ENCODE measurements at regions not wholly inside any gene's neighbourhood (a gene's known extent, or its start where the extent isn't known, plus 50 kb on each side); places are given as distances from the start of the nearest gene placed in this dataset.

- DNase-seq (ENCODE audit: low read depth in 4 of 4, low spot score in 1 of 4), result no peak
These were observed 544.6 kb upstream of the BTBD3 start for GRCh38 chr20:11372876-11373790.

DNA sequence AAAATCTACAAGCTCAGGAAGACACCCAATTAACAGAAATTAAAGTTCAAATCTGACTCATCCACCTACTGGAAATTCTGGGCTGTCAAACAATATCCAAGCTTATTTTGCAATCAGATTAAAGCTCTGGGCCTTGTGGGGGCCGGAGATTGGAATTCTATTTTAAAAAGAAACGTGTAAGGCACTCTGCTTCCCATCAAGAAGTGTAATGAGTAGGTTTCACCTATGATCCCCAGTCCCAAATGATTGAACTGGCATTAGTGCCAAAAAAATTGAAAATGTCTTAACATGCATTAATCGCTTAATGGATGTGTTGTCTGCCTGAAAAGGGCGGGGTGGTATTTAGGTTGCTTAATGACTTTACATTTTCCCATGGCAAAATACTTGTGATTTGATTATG is 542.4 kb upstream of the BTBD3 start:
- no peak for DNase-seq (ENCODE audit: low read depth in 4 of 4, low spot score in 1 of 4)

DNA sequence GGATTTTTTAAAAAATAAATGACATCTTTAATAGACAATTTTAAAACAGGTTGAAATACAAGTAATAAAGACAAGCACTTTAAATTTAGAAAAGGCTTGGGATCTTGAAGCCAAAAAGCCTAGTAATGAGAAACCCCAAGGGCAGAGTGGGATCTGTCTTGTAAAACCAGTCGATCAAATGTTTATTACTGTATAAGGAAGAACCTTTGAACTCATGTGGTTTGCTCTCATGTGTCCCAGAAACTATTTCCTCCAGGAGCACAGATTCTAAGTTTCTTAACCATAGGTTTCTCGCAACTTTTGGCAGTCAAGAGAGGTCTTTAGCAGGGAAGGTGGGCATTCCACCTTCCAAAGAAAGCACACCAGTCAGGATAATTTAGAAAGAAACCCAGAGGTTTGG is 541.7 kb upstream of the BTBD3 start:
- DNase-seq (ENCODE audit: low read depth in 4 of 4, low spot score in 1 of 4), result no peak

DNA sequence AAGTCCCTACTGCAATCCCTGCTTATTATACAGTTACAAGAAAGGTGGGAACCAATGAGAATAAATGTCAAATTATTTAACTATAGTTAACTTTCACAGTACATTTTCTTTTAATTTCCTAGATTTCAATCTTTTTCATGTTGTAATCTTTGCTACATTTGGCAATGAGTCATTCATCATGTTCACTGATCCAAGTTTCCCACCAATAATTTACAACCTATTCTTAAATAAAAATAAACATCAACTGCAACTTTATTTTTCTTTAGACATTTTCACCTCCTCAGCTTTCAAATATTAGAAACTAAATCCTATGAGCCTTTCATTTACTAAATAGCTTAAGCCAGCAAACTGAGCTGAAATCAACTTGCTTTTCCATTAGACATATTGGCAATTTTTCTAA is 541.3 kb upstream of the BTBD3 start:
- no peak for DNase-seq (ENCODE audit: low read depth in 4 of 4, low spot score in 1 of 4)

- no peak for DNase-seq (ENCODE audit: low read depth in 4 of 4, low spot score in 1 of 4)
These were observed 540.7 kb upstream of the BTBD3 start for GRCh38 chr20:11376998-11377397.

DNA sequence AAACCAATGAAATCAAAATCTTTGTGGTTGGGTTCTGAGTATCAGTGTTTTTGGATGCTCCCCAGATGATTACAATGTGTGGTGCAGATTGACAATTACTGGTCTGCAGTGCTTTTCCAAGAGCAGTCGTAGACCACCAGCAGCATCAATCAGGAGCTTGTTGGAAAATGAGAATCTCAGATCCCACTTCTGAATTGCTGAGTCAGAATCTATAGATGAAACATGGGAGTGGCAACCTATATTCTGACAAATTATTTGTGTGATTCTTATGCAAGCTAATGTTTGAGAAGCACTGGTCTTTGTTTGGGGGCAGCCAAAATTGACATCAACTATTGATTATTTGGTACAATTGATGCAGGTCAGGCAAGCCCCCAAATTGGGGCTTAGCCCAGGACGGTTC is 539.9 kb upstream of the BTBD3 start:
- no peak for DNase-seq (ENCODE audit: low read depth in 4 of 4, low spot score in 1 of 4)

DNA sequence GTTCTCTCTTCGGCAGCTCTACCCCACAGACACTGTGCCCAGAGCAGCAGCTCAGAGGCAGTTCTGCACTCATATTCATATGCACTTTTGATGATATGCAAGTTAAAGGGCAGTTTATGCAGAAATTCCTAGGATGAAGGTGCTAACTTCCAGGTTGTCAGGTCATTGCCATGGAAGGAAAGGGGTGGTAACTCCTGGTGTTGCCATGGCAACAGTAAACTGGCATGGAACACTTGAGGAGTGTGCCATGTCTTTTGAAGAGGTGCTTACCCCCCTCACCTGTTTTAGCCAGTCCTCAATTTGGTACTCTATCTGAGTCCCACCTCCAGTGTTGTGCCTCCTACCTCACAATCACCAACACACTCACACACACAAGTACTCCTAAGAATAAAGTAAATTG is 539.4 kb upstream of the BTBD3 start:
- no peak for DNase-seq (ENCODE audit: low read depth in 4 of 4, low spot score in 1 of 4)

DNA sequence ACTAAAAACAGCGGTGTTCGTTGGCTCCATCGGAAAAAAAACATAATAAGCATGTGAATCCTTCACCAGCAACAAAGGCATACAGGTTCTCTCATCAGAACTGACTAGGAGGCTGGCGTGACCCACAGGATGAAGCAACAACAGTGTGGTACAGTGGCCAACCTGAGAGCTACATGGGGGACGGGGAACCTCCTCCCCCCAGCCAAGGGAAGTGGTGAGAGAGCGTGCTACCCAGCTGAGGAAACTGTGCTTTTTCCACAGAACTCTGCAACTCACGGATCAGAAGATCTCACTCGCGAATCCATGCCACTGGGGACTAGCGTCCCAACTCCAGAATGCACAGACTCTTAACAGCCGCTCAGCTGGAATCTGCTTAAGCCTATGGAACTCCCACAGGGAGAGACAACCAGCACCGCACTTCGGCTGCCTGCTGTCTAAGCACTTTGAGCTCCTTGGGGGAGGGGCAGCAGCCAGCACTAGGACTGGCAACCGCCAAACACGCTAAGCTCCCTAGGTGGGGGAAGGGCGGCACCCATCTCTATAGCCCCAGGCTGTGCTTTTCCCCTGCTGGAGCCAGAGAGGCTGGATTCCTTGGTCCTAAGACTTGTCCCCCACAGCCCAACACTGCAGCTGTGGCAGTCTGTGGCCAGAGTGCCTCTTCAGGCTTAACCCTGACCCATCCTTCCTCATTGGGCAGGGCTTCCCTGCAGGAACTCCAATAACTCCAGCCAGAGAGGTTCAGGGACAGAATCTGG is 538.3 kb upstream of the BTBD3 start:
- DNase-seq (ENCODE audit: low read depth in 4 of 4, low spot score in 1 of 4), result no peak

- no peak for DNase-seq (ENCODE audit: low read depth in 4 of 4, low spot score in 1 of 4)
These were observed 537.4 kb upstream of the BTBD3 start for GRCh38 chr20:11380283-11380682.

DNA sequence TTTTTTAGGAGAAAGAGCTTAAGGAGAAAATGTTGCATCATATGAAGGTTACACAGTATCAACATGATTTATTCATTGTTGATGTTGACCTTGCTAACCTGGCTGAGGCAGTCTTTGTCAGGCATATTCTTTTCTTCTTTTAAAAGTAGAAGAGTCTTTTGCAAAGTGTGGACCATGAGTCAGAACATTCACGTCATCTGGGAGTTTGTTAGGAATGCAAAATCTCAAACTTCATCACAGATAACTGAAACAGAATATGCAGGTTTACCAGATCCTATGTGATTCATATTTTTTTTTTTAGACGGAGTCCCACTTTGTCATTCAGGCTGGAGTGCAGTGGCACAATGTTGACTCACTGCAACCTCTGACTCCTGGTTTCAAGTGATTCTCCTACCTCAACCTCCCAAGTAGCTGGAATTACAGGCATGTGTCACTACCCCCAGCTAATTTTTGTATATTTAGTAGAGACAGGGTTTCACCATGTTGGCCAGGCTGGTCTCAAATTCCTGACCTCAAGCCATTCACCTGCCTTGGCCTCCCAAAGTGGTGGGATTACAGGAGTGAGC is 530.4 kb upstream of the BTBD3 start:
- no peak for DNase-seq (ENCODE audit: low read depth in 4 of 4, low spot score in 1 of 4)

DNA sequence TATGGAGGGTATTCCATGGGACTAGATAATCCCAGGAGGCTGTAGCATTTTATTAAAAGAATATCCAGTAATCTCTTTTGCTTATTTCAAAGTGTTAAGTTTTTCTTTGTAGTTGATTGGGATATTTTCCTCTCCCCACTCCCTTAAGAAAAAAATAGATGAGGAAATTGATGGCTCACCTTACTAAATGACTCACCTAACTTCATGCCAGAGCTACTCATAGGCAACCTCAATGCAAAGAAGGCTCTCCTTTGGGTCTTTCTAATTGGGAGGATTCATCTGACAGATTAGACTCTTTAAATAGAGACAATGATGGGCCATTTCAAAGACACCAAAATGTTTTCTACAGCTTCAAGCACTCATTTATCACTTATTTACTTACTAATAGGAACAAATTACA is 528.5 kb upstream of the BTBD3 start:
- DNase-seq (ENCODE audit: low read depth in 4 of 4, low spot score in 1 of 4), result no peak

DNA sequence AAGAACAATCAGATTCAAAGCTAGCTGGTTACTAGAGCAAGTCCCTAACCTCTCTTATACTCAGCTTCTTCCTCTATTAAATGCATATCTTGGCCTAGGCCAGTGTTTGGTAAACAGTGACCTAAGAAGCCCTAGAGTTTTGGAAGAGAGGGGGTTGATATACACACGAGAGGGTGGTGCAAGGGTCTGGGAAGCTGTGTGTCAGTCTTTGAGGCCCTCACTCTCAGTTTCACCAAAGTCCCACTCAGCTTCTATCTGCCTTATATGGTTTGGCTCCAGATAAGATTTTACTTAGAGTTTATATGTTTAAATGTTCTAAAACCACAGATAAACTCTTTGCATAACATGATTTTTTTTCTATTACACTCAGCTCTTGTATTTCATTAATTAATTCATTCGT is 526.1 kb upstream of the BTBD3 start:
- DNase-seq (ENCODE audit: low read depth in 4 of 4, low spot score in 1 of 4), result no peak

DNA sequence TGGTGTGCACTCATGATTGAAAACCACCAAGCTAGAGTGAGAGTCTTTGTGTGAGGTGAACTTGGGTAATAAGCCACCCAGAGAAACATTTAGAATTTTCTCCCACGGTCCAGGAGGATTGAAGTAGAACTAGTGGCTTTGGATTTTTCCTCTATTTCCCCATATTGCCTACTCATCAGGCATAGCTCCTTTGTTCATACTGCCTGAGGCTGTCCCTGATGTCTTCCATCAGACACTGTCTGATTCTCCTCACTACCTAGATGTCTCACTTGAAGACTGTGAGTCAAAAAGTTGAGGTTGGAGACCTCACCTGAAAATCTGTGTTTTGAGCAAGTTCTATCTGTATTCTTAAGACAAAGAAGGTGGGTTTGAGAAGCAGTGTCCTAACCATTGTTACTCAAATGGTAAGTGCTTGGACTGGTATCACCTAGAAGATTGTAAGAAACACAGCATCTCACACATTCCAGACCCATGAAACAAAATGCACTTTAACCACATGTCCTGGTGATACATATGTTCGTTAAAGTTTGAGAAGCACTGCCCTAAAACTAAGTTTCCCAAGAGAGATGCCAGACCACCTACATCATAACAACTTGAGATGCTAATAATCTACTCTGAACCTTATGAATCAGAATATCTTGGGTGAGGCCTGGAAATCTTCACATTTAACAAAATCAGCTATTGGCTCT is 523.4 kb upstream of the BTBD3 start:
- DNase-seq (ENCODE audit: low read depth in 4 of 4, low spot score in 1 of 4), result no peak

DNA sequence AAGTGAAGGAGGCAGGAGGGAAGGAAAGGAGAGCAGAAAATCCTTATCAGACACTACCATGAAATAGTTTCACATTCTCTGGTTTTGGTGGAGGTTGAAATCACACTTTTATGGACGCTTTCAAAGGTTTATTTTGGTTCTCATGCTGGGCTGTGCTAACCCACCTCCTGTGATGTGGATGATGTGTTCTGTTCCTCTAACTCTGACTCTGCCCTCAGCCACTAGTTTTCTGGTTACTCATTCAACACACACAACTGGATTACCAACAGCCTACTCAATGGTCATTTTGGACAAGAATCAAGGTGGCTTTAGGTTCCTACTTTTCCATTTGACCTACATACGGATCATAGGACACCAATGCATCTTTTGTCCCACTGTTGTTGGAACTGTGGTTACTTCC is 522.1 kb upstream of the BTBD3 start:
- DNase-seq (ENCODE audit: low read depth in 4 of 4, low spot score in 1 of 4), result no peak

DNA sequence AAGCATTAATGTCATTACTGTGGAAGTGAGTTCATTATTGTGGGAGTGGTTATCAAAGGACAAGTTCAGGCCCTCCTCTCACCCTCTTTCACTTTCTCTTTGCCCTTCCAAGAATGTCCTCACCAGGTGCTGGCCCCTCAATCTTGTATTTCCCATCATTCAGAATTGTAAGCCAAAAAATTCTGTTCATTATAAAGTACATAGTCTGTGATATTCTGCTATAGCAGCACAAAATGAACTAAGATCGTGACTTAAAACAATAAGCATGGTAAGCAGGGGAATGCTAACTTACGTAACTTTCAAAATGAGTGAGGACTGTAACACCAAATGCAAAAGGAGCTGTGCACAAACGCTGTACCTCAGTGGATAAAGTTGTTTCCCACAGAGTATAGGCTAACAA is 515.7 kb upstream of the BTBD3 start:
- DNase-seq (ENCODE audit: low read depth in 4 of 4, low spot score in 1 of 4), result no peak

DNA sequence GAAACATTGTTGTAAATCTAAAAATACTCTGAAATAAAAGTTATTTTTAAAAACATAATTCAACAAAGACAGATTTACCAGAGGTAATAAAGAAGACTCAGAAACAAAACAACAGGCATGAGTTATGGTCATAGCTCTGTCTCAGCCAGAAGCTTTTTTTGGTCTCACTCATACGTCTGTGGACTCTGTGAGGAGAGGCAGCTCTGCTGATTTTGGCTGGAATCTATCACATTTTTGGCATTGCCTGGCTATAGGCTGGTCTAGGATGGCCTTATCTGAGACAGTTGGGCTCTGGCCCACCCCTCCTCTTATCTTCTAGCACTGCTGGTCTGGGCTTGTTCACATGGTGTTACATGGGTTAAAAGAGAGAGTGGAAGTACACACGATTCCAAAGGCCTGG is 514.0 kb upstream of the BTBD3 start:
- DNase-seq (ENCODE audit: low read depth in 4 of 4, low spot score in 1 of 4), result no peak

DNA sequence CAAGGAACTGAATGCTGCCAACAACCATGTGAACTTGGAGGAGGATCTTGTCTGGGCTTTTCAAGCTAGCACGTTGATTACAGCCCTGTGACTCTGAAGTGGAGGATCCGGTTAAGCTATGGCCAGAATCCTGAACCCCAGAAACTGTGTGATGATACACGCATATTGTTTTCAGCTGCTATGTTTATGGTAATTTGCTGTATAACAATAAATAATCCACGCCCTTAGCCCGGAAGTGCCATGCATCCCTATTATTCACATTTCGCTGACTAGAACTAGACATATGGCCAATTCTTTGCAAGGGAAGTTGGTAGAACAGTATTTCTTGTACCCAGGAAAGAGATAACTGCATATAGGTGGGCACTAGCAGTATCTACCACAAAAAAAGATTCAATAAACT is 510.8 kb upstream of the BTBD3 start:
- no peak for DNase-seq (ENCODE audit: low read depth in 4 of 4, low spot score in 1 of 4)

DNA sequence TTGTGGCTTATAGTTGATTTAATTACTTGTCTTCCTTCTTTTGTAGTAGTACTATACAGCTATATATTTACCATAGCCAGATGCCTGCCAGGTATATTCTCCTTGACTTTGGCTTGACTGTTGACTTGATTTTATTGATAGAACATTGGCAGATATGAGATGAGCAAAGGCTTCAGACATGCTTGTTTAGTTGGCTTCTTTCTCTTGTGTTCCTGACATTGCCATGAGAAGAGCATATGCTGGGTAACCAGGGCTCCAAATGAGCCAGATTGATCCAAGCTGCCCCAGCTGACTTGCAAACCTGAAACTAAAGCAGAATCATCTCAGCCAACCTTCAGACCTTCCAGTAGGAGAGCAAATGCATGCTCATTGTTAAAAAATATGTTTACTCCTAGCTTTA is 508.1 kb upstream of the BTBD3 start:
- no peak for DNase-seq (ENCODE audit: low read depth in 4 of 4, low spot score in 1 of 4)

DNA sequence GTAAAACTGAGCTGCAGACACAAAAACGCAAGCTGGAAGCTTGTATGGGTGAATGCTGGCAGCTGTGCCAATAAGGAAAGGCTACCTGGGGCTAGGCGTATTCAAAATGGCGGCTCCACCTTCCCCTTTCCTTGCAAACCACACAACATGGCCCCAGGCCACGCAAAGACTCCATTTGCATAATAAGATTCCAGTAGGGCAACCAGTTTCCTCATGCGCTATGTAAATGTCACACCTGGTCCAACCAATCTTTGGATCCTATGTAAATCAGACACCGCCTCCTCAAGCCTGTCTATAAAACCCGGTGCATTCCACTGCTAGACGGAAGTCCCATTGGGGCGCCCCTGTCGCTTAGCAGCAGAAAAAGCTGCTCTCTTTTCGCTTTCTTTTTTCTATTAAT is 505.9 kb upstream of the BTBD3 start:
- DNase-seq (ENCODE audit: low read depth in 4 of 4, low spot score in 1 of 4), result no peak

DNA sequence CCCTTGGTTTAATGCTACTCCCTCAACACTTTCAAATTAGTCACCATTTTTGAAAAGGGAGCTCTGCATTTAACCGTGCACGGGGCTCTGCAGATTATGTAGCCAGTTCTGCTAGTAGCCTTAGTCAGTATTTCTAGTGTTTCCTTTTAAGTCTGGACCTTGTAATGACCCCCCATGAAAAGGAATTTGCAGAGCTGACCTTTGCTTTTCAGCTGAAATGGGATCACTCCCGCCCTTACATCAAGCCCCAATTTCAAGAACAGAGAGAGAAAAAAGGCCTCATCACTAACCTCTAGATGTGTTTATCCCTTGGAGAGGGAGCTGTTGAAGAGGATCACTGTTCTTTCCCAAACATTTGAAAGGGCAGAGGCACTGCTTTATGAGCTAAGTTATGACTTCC is 490.7 kb upstream of the BTBD3 start:
- DNase-seq (ENCODE audit: low read depth in 4 of 4, low spot score in 1 of 4), result no peak

- no peak for DNase-seq (ENCODE audit: low read depth in 4 of 4, low spot score in 1 of 4)
These were observed 488.5 kb upstream of the BTBD3 start for GRCh38 chr20:11429168-11429567.

Measured in stimulated activated CD4-positive, alpha-beta T cell treated with anti-CD3 and anti-CD28 coated beads, Interleukin-1b, Interleukin-23, amount 100 ng/mL, for 24 hours (primary cell).